Activated CD8-positive, alpha-beta T cell treated with anti-CD3 and anti-CD28 coated beads, Interleukin-2, amount 10 ng/mL, durations not matched to agents 7 days and 5 days (primary cell): ENCODE measurements at regions not wholly inside any gene's neighbourhood (a gene's known extent, or its start where the extent isn't known, plus 50 kb on each side); places are given as distances from the start of the nearest gene placed in this dataset.

Experiments
- ATAC-seq: fragments of 150-1000 bp; cut with Tn5 transposase; one replicate; pipeline ENCODE4 v1.10.0; 2021; ENCODE audit warnings: moderate library complexity
- CTCF ChIA-PET: fragments of 350-600 bp; sonication (Branson Sonifier 250); formaldehyde crosslinking; loops from one replicate; lab custom pipeline; 2021; ENCODE audit warnings: antibody characterized with exemption; lab: Charles Lee
- POLR2A ChIA-PET: fragments of 350-600 bp; sonication (Branson Sonifier 250); formaldehyde crosslinking; loops from one replicate; lab custom pipeline; 2021; ENCODE audit warnings: antibody characterized with exemption; lab: Charles Lee
- DNase-seq: peaks from one replicate; pipeline ENCODE4 v3.0.0-alpha.2; 2020
- H3K27ac Mint-ChIP-seq: one replicate; pipeline ENCODE4 v1.8.0; 2021; ENCODE audit warnings: mild to moderate bottlenecking, mixed read lengths
- H3K27me3 Mint-ChIP-seq: one replicate; pipeline ENCODE4 v1.8.0; 2021; ENCODE audit warnings: low read depth, mixed read lengths
- H3K36me3 Mint-ChIP-seq: one replicate; pipeline ENCODE4 v1.8.0; 2021; ENCODE audit warnings: low read depth, mixed read lengths
- H3K4me1 Mint-ChIP-seq: one replicate; pipeline ENCODE4 v1.8.0; 2021; ENCODE audit warnings: low read depth, mixed read lengths
- H3K4me3 Mint-ChIP-seq: one replicate; pipeline ENCODE4 v1.8.0; 2021; ENCODE audit warnings: mild to moderate bottlenecking, mixed read lengths
- H3K9me3 Mint-ChIP-seq: one replicate; pipeline ENCODE4 v1.8.0; 2022; ENCODE audit warnings: mixed read lengths; ENCODE audit not compliant: insufficient read depth

DNA sequence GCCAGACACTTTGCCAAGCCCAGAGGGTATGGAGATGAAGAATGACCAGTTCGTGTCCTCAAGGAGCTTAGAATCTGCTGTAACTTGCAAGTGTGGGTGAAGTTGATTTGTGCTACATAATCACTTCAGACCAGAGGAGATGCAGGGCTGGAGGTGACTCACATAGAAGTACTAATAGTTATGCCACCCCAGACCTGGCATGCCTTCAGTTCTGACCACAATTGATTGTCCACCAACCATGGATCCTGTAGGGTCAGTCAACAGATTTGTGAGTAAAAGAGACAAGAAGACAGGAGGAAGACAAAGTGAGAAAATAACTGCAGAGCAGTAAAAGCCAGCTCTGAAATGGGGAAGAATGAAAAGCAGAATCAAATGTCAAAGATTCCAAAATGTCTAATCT, 51.2 kb upstream of the BMPER start:
- DNase-seq (no peak), ATAC-seq (no peak)
- Mint-ChIP-seq H3K27me3 (peaks cover 3% of the 10 kb centered on the region), H3K36me3 (no peaks in the 10 kb centered on the region), H3K9me3 (no peaks in the 10 kb centered on the region), H3K4me3 (no peak overlapping the region), H3K4me1 (no peaks in the 10 kb centered on the region), H3K27ac (no peak overlapping the region)
- POLR2A ChIA-PET: interaction anchor here (0.8 kb wide), 1 partner anchor 25 kb away, joined by 3 read pairs; no protein-coding TSS in a partner anchor
- CTCF ChIA-PET: no interaction called here

DNA sequence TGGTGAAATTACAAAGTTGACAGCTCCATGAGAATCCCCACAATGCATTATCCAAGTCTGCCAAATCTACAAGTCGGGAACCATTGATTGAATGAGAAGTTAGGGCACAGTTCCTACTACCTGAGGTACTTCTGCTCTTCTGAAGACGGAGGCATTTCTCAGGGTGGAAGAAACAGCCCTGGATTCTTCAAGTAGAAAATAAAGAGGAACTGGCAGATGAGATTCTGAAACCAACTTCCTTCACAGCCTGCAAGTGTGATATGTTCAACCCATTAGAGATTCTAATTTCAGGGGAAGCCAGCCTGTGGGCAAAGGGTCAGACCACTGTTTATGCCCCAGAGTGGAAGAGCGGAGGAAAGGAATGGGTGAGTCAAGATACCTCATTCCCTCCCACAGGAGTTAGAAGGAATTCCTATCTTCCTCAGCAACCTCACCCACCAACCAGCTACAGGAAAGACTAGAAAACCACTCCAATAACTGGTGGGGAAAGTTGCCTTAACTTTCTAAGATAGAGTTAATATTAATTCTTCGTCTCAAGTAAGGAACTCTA, 50.5 kb upstream of the BMPER start:
- no peak overlapping the region for H3K27ac Mint-ChIP-seq
- H3K36me3 Mint-ChIP-seq: no peaks in the 10 kb centered on the region
- H3K4me1 Mint-ChIP-seq: no peaks in the 10 kb centered on the region
- DNase-seq (no peak), ATAC-seq (no peak)
- H3K9me3 Mint-ChIP-seq: no peaks in the 10 kb centered on the region
- POLR2A ChIA-PET: interaction anchor here (0.8 kb wide), 1 partner anchor 24 kb away, joined by 3 read pairs; no protein-coding TSS in a partner anchor
- H3K4me3 Mint-ChIP-seq: no peak overlapping the region
- no peaks in the 10 kb centered on the region for H3K27me3 Mint-ChIP-seq
- CTCF ChIA-PET: no interaction called here
